HG02938 (cell line): ENCODE measurements at regions not wholly inside any gene's neighbourhood (a gene's known extent, or its start where the extent isn't known, plus 50 kb on each side); places are given as distances from the start of the nearest gene placed in this dataset.

Source experiments
- ATAC-seq: cut with Tn5 transposase; IDR thresholded peaks from one replicate; pipeline ENCODE4 v1.9.1; 2021; ENCODE audit warnings: mild to moderate bottlenecking, moderate library complexity; ENCODE audit not compliant: unreplicated experiment

DNA sequence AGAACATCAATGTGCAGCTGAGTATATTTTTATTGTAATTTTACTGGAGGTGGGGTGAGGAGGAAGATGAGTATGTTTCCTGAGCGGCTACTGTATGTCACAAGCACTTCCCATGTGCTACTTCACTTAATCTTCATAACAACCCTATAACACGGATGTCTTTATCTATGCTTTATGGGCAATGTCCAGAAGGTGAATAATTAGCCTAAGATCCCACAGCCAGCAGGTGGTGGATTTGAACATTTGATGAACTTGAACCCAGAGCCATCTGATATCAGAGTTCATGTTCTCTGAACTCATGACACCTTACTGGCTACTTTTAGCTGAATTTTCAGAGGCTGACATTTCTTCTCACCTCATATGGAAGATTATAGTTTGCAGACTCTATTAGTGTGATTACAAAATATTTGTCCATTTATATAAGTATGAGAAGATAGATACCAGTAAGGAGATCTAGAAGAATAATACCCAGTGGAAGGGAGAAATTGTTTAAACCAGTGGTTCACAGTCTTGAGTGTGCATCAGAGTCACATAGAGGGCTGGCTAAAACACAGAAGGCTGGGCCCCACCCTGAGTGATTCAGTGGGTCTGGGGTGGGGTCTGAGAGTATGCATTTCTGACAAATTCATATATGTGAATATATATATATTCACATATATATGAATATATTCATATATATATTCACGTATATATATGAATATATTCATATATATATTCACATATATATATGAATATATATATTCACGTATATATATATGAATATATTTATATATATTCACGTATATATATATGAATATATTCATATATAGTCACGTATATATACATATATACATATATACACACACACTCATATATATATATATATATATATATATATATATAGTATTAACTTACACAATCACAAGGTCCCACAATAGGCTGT lies 164.4 kb upstream of the NR3C1 start:
- no peak for ATAC-seq

DNA sequence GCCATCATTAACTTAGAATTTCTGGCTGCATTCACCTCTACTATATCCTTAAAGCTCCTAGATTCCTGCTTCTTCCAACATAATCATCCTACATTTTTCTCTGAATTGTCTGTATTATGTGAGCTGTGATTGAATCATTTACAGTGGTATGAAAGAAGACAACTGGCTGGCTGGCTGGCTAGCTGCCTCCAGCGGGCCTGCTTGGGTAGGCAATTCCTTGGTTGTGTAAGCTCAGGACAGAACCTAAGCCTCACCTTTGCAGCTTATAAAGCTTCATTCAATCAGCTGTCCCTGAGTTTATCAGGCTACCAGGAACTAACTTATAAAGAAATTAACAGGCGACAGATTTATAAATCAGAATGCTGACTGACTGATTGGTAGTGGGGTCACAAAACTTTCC lies 162.7 kb upstream of the NR3C1 start:
- no peak for ATAC-seq

DNA sequence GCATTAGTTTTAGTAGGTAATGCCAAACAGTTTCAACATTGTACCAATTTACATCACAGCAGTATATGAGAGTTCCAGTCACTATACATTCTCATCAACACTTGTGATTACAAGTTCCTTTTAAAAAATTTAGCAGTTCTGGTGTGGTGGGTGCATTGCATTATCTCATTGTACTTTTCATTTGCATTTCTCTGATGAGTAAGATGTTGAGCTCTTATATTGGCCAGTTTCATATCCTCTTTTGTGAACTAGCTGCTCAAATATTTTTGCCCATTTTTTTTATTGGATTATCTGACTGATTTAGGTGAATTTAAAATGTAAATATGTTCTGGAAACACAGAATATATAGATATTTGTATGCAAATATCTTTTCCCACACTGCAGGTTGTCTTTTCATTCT lies 160.9 kb upstream of the NR3C1 start:
- peak; percentile 100 for ATAC-seq

DNA sequence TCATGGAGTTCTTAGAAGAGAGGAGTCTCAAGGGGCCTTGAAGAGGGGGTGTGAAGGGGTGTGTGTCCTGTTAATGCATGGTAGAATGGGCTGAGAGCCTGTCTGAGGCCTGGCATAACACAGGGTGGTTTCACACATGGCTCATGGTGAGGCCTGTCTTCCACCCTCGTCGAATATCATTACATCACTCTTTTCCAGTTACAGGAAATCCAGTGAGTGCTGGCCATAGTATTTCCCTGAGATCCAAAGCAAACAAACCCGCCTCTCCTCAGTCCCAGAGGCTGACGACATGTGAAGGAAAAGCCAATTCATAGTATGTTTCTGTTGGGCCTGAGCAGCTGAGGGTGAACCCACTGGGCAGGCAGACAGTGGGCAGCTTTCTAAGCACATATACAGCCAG lies 159.4 kb upstream of the NR3C1 start:
- no peak for ATAC-seq

DNA sequence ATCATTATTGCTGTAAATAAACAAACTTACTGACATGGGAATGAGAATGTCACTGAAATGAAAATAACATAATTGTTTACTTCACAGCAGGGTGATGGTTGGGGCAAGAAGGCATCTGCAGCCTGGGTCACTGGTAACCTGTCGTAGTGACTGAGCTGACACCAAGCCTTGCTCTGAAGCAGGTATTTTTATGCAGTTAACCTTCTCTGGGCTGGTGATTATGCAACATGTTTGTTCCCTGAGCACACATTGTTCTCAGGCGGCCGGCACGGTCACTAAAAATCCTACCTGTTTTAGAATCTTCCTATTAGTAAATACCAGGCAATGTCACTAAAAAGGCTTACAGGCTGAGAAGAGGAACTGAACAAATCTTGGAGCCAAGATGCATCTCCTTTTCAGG lies 157.7 kb upstream of the NR3C1 start:
- no peak for ATAC-seq

DNA sequence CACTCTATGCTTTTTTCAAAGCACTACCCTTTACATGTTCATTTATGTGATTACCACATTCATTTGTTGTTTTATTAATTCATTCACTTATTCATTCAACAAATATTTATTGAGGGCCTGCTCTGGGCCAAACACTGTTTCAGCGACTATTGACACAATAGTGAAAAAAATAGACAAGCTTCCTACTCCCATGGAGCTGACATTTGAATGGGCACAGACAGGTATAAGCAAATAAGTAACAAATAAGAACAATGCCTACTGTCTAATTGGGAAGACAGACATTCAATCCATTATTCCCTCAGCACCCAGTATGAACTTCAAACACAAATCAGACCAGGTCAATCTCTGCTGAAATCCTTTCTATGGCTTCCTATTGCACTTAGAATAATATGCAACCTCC lies 156.9 kb upstream of the NR3C1 start:
- ATAC-seq: no peak

DNA sequence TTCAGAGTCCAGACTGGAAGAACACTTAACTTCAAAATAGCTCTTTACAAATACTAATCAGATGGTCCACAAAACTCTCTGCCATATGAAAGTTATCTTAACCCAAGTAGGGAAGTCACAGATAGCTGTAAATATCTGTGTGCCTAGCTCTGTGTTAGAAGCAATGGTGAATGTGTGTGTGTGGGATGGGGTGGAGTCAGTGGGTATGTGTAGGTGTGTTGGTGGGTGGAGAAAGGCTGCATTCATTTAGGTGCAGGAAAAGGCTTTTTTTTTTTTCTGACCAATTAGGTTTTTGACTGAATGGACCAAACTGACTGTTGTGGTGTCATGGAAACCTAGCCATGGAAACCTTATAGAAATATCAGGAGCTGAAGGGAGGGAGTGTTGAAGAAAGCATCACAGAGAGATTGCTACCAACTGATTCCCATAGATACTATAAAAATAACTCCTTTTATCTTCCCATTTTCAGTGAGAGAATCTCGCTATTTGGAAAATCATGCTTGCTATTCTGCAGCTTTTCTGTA lies 156.2 kb upstream of the NR3C1 start:
- ATAC-seq: no peak

DNA sequence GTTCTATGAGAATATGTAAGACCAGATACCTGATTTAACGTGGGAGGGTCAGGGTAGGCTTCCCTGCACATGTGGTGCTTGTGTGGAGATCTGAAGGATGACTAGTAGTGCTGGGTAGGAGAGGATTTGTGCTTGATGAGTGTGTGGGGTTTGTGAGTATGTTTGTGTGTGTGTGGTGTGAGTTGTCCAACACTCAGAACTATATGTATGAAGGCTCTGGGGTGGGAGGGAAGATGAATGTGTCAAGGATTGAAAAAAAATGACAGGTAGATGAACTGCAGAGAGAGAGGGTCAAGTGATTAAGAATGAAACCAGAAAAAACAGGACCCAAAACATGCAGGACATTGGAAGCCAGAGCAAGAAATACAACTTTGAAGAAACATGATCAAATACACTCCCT lies 154.6 kb upstream of the NR3C1 start:
- ATAC-seq: no peak

DNA sequence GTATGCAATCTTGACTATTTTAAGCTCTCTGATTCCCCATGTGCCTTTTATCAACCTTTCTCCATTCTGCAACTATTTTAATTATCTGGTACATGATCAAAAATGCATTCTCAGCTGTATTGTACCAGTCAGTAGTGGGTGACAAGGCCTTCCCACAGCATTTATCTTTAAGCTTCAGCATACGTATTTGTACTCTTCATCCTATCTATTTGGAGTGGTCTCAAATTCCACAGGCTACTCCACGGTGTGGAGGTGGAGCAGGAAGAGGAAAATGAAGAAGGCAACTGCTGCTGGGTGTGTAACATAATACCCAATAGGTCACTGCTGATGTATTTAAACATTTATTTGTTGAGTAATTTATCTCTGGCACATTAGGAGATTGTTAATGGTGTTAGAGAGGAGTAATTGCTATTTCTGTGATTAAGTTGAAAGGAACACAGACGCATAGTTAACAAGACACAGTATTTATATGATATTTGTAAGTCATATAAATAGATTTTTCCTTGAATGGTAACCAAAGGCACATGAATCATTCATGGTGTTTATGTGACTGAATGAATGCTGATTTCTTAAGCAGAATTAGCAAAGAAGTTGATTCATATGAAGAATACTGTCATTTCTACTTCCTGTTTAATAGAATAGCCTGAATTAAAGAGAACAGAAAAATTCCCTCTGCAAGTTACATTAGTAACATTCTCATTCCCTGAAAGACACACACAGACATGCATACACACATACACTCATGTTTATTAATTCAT lies 153.8 kb upstream of the NR3C1 start:
- no peak for ATAC-seq

DNA sequence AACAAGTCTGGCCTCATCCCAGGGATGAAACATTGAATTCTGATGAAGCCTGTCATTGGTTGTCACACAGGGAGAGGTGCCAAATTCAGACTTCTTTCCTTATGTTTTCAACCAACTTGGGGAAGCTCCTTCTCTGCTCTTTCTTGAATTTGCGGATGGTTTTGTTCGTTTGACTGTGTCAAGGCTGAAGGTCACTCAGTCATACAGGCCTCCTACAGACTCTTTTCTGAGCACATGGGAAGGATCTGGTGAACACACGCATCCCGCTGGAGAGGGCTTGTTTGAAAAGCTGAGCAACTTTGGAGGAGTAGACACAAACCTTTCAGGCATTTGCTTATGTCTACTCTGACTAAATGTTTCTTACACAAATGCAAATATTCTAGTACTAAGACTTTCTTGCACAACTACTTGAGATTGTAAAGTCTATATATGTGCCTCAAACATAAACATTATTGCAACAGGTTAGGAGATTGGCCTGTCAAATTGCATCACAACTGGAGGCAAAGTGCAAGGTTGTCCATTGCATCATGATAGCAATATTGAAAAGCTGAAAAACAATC lies 151.5 kb upstream of the NR3C1 start:
- no peak for ATAC-seq

DNA sequence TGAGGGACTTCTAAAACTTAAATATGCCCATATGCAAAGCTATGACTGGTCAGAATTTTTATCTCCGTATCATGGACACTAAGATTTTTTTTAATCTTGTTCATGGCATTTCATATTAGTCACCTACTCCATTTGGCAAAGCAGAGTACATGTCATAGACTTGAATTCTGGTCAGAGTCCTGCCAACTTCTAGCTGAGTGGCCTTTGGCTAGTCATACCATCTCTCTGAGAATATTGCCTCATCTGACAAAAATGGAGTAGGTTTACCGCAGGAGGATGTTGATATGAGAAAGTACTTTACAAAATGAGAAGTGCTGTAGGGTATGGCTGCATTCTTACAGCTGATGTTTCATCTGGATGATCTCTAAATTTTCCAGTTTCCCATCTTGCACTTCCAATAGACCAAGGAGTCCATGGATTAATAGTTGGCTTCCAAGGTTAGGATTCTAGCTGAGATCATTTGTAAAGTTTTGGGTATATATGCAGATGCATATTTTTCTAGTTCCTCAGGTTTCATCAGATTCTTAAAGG lies 150.8 kb upstream of the NR3C1 start:
- ATAC-seq: no peak

DNA sequence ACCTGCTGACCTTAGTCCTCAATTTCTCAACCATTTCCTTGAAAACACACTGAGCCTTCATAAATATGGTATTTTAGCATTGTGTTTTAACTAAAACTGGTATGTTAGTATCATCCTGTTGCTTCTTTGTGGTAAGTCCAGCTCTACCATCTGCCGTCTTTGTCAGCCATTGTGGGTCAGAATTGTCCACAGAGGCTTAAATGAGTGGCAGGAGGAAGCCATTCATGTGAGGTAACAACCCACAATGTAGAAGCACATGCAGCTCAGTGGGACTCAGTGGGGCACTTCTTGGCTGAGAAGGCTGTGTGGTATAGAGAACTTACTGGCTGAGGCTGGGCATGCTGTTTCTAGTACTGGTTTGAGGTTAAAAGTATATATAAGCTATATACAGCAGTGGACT lies 149.2 kb upstream of the NR3C1 start:
- ATAC-seq: no peak

DNA sequence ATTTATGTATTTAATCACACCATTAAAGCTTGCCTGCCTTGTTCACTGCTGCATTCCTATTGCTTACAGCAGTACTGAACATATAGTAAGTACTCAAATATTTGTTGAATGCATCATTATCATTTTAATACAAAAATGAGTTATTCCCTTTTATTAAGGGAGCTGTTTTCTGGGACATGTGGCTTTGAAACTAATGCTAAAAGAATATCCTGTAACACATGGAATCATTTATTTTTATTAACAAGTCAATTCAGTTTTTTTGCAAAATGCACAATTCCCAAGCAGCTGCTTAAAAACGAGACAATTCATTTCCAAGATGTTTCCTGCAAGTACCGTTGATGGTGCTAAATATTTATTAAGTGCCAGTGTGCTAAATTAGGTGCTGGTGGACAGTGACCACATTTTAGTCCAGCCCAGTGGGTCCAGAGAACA lies 148.3 kb upstream of the NR3C1 start:
- ATAC-seq: no peak

DNA sequence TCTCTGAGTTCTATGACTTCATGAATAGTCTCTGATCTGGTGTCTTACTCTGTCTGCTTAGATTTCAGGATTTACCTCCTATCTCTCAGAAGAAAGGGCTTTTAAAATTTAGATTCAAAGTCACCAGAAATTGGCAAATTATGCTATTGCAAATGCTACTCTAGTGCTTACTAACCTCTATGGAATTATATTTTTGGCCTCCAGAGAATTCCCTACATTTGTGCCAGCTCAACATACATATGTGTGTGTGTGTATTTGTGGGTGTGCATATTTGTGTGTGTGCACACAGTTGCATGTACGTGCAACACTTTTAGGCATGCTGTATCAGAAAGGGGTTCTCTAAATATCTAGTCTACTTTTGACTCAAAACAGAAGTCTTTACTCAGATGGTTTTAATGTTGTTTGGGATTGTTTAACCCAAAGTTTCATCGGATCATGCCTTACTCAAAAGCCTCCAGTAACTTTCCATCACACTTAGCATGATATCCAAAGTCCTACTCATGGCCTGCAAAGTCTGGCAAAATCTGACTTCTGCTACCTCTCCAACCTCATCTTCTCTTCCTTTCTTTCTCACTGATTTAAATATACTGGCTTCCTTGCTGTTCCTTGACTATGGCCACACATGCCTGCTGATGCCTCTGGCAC lies 147.6 kb upstream of the NR3C1 start:
- ATAC-seq: no peak

DNA sequence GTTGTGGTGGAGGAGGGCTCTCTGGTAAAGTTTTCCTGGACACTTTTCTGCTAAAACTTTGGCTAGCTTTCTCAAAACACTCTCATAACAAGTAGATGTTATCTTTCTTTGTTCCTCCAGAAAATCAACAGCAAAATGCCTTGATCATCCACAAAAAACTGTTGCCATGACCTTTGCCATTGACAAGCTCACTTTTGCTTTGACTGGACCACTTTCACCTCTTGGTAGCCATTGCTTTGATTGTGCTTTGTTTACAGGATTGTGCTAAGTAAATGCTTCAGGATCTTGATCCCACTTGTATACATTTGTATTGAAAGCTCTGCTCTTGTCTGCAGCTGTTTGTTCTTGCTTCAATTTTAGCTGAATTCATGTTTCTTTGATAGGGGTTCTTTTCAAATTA lies 143.9 kb upstream of the NR3C1 start:
- ATAC-seq: no peak

DNA sequence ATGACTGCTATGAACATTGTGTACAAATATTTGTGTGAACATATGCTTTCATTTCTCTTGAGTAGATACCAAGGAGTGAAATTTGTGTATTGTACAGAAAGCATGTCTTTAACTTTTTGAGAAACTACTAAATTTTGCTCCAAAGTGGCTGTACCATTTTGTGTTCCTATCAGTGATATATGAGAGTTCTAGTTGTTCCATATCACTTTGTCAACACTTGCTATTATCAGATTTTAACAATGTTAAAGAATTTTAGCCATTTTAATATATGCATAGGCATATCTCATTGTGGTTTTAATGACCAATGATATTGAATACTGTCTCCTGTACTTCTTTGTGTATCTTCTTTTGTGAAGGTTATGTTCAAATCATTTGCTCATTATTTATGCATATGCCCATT lies 142.9 kb upstream of the NR3C1 start:
- ATAC-seq: no peak

DNA sequence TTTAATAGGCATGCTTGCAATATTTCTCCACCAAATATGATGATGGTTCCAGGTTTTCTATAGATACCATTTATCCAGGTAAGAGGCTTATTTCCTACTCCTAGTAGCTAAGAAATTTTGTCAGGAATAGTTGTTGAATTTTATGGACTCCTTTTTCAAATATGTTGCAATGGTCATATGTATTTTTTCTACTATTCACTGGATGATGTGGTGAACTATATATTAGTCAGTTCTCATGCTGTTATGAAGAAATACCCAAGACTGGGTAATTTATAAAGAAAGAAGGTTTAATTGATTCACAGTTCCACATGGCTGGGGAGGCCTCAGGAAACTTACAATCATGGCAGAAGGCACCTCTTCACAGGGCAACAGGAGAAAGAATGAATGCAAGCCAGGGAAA lies 141.1 kb upstream of the NR3C1 start:
- no peak for ATAC-seq

DNA sequence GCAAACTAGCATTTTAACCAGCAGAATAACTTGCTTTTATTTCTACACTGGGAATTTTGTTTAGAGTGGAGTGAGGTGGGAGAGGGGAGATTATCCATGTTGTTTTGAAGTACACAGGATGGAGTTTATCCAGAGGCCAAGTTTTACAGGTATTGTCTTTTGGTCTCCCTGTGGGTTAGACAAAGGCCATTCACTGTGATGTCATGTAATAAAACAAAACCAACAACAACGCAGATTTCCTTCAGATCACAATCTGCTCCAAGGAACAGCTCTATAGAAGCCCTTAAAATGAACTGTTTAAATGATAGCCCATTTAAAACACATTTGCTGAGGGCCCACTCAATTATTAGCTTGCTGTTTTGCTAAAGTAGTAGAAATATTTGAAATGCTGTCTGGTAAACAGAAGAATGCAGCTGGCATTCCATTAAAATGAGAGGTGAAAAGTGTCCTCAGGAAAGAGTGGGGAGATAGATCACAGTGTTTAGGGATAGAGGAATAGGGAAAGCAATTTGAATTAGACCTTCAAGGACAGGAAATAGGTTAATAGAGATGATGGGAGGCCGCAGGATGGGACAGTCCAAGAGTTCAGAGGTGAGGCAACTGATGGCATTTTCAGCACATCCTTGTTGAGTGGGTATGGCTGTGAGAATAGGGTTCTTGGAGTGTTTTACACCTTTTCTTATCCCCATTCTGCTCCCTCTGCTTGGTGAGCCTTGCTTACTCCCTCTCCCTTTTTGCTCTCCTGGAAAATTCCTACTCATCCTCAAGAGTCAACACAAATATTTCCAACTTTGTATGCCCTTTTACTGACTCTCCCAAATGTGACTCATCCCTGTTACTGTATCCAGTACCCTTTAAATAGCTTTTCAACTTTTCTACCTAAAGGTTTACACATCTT lies 140.1 kb upstream of the NR3C1 start:
- no peak for ATAC-seq

DNA sequence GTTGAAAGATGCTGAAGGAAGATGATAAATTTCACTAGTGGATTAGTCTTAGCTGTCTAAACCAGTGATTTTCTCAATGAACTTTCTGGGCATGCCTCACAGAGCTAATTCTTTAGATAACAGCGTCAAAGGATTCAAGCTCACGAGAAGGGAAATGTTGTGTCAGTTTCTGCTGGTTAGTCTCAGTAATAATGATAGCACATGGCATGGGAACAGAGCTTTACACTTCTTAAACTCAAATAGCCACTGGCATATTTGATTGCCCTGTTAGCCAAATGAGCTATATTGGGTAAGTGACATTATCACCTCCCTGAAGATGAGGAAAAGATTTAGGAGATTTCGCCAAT lies 139.3 kb upstream of the NR3C1 start:
- ATAC-seq: no peak
